Ovary (tissue), 3 donors: ENCODE measurements at regions not wholly inside any gene's neighbourhood (a gene's known extent, or its start where the extent isn't known, plus 50 kb on each side); places are given as distances from the start of the nearest gene placed in this dataset.

Experiments used
- CTCF ChIP-seq, 3 donors: fragments of 450-650 bp in 2 of 3; fragments of 200-600 bp in 1 of 3; IDR thresholded peaks; one replicate each; pipeline versions ENCODE4 v1.5.1 to v1.8.0; 2016 to 2022; ENCODE audit warnings: antibody characterized with exemption in 3 of 3, mild to moderate bottlenecking in 1 of 3
- POLR2A ChIP-seq: fragments of 450-650 bp; IDR thresholded peaks from one replicate; pipeline ENCODE4 v1.6.1; 2017; ENCODE audit warnings: antibody characterized with exemption, mild to moderate bottlenecking, moderate library complexity
- donor health status: DM: no; HTN: no; CAD: no.

GRCh38 chr3:74916696-74917095 lies 302.2 kb upstream of the CNTN3 start:
- TF ChIP-seq CTCF (IDR thresholded peaks at IDR 0.05) (no peak), POLR2A (no peak)
